Hepatocyte (in vitro differentiated cells): ENCODE measurements at regions not wholly inside any gene's neighbourhood (a gene's known extent, or its start where the extent isn't known, plus 50 kb on each side); places are given as distances from the start of the nearest gene placed in this dataset.

ENCODE experiments used
- DNase-seq: peaks from one replicate; pipeline ENCODE4 v3.0.0-alpha.2; 2016; ENCODE audit warnings: low spot score
- H2AFZ ChIP-seq: fragments of 200-600 bp; sonication (generic); 2 replicates; pipeline ENCODE4 v1.6.0; 2016; ENCODE audit warnings: antibody characterized with exemption, mild to moderate bottlenecking
- H3K27ac ChIP-seq: fragments of 200-600 bp; sonication (generic); 2 replicates; pipeline ENCODE4 v1.5.1; 2016; ENCODE audit warnings: mild to moderate bottlenecking
- H3K27me3 ChIP-seq: fragments of 200-600 bp; sonication (generic); 2 replicates; pipeline ENCODE4 v1.6.1; 2016
- H3K36me3 ChIP-seq: fragments of 200-600 bp; sonication (generic); replicated peaks from 2 replicates; pipeline ENCODE4 v1.5.1; 2016; ENCODE audit warnings: low read depth; ENCODE audit not compliant: insufficient read depth
- H3K4me1 ChIP-seq: fragments of 200-600 bp; sonication (generic); 2 replicates; pipeline ENCODE4 v1.5.1; 2016; ENCODE audit warnings: mild to moderate bottlenecking, moderate library complexity; ENCODE audit not compliant: insufficient read depth
- H3K4me2 ChIP-seq: fragments of 200-600 bp; sonication (generic); 2 replicates; pipeline ENCODE4 v1.6.0; 2016
- H3K4me3 ChIP-seq: fragments of 200-600 bp; sonication (generic); 2 replicates; pipeline ENCODE4 v1.5.1; 2016; ENCODE audit warnings: mild to moderate bottlenecking
- H3K79me2 ChIP-seq: fragments of 200-600 bp; sonication (generic); 2 replicates; pipeline ENCODE4 v1.6.0; 2017; ENCODE audit warnings: mild to moderate bottlenecking
- H3K9me2 ChIP-seq: fragments of 200-600 bp; sonication (generic); replicated peaks from 2 replicates; pipeline ENCODE4 v1.6.0; 2017; ENCODE audit warnings: mild to moderate bottlenecking; ENCODE audit not compliant: insufficient read depth
- H3K9me3 ChIP-seq: fragments of 200-600 bp; sonication (generic); 2 replicates; pipeline ENCODE4 v1.5.1; 2016; ENCODE audit warnings: low read depth, mild to moderate bottlenecking
- H4K20me1 ChIP-seq: fragments of 200-600 bp; sonication (generic); 2 replicates; pipeline ENCODE4 v1.6.0; 2016; ENCODE audit warnings: mild to moderate bottlenecking; ENCODE audit not compliant: insufficient read depth, poor library complexity, severe bottlenecking
- EZH2 ChIP-seq: fragments of 200-600 bp; sonication (generic); IDR thresholded peaks from 2 replicates; pipeline ENCODE4 v1.6.1; 2016; ENCODE audit warnings: antibody characterized with exemption, mild to moderate bottlenecking, borderline replicate concordance
- EZH2phosphoT487 ChIP-seq: fragments of 200-600 bp; sonication (generic); IDR thresholded peaks from one replicate; pipeline ENCODE4 v1.6.1; 2018; ENCODE audit warnings: antibody characterized with exemption, mild to moderate bottlenecking, low read depth, moderate library complexity; ENCODE audit not compliant: unreplicated experiment, severe bottlenecking
- WGBS: methylation state at CpG from one replicate; pipeline ENCODE4 v1.1.6; 2016; ENCODE audit warnings: low lambda C conversion rate; ENCODE audit errors: missing lambda C conversion rate; 5-methylcytosine and 5-hydroxymethylcytosine counted together
- TF ChIP-seq, protein P1 (sequence below): fragments of 200-600 bp; sonication (generic); IDR thresholded peaks from 2 replicates; pipeline ENCODE4 v1.5.1; 2016; ENCODE audit warnings: antibody characterized with exemption, mild to moderate bottlenecking; ENCODE audit not compliant: poor library complexity

DNA sequence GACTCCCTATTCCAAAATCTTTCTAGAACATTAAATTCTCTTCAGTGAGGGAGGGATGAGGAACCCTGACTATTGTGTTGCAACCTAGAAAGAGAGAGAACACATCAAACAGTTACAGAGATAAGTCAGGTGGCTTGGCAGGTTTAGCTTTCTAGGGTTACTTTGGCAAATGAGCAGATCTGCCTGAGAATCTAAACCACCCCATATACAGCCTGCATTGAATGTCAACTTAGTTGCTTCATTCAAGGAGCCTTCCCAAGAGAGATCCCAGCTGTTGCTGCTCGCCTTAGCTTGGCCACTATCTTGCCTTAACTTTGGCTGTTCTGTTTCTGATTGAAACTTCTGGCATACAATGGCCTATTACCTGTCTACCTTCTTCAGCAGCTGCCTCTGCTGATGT is 74.7 kb upstream of the TCF21 start:
- 70% methylated on average over 1 of the region's 1 CpG for WGBS
- DNase-seq = no peak
- Histone ChIP-seq H3K4me1 (no peaks in the 10 kb centered on the region), H3K4me2 (no peak overlapping the region), H3K27ac (no peak overlapping the region), H3K9me2 (no peaks in the 10 kb centered on the region), H3K27me3 (no peaks in the 10 kb centered on the region), H3K9me3 (no peaks in the 10 kb centered on the region), H3K79me2 (no peaks in the 10 kb centered on the region), H2AFZ (no peak overlapping the region), H3K36me3 (no peaks in the 10 kb centered on the region), H3K4me3 (no peak overlapping the region), H4K20me1 (no peaks in the 10 kb centered on the region)
- TF ChIP-seq, protein P1, sequence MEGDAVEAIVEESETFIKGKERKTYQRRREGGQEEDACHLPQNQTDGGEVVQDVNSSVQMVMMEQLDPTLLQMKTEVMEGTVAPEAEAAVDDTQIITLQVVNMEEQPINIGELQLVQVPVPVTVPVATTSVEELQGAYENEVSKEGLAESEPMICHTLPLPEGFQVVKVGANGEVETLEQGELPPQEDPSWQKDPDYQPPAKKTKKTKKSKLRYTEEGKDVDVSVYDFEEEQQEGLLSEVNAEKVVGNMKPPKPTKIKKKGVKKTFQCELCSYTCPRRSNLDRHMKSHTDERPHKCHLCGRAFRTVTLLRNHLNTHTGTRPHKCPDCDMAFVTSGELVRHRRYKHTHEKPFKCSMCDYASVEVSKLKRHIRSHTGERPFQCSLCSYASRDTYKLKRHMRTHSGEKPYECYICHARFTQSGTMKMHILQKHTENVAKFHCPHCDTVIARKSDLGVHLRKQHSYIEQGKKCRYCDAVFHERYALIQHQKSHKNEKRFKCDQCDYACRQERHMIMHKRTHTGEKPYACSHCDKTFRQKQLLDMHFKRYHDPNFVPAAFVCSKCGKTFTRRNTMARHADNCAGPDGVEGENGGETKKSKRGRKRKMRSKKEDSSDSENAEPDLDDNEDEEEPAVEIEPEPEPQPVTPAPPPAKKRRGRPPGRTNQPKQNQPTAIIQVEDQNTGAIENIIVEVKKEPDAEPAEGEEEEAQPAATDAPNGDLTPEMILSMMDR = no peak
- no peak for TF ChIP-seq EZH2phosphoT487
- TF ChIP-seq EZH2 = no peak

DNA sequence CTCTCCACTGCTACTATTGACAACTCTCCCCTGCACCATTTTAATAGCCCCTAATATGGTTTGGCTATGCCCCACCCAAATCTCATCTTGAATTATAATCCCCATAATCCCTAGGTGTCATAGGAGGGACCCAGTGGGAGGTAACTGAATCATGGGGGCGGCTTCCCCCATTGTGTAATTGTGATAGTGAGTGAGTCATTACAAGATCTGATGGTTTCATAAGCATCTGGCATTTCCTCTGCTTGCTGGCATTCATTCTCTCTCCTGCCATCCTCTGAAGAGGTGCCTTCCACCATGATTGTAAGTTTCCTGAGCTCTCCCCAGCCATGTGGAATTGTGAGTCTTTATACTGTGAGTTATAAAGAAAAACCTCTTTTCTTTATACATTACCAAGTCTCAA is 74.1 kb upstream of the TCF21 start:
- no peaks in the 10 kb centered on the region for H4K20me1 ChIP-seq

DNA sequence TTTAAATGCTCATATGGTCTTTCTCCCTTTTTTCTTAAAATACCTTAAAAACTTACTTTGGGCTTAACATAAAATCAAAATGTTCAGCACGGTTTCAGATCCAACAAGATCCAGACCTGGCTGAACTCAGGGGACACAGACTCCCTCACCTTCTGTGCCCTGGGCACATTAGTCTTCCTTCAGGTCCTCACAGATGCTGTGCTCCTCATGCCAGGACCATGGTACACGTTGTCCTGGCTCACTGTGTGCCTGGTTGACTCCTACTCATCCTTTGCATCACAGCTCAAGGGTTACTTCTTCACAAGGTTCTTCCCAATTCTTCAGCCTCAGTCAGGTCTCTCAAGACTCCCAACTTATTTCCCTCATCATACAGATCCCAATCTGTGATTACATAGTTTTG is 73.6 kb upstream of the TCF21 start:
- Histone ChIP-seq H3K36me3 (no peaks in the 10 kb centered on the region), H2AFZ (no peak overlapping the region), H3K9me3 (no peaks in the 10 kb centered on the region), H3K27ac (no peak overlapping the region), H3K79me2 (no peaks in the 10 kb centered on the region), H3K27me3 (no peaks in the 10 kb centered on the region), H3K4me1 (no peaks in the 10 kb centered on the region), H3K4me3 (no peak overlapping the region), H4K20me1 (no peaks in the 10 kb centered on the region), H3K9me2 (no peaks in the 10 kb centered on the region), H3K4me2 (no peak overlapping the region)
- TF ChIP-seq EZH2 (no peak), EZH2phosphoT487 (no peak)
- TF ChIP-seq, protein P1 = no peak
- whole genome bisulfite sequencing = 72% methylated on average over 2 of the region's 2 CpGs
- DNase-seq = no peak

More for the DNA sequence above, 74.1 kb upstream of the TCF21 start:
- Histone ChIP-seq H3K27me3 (no peaks in the 10 kb centered on the region), H3K27ac (no peak overlapping the region), H3K4me1 (no peaks in the 10 kb centered on the region), H3K9me3 (no peaks in the 10 kb centered on the region), H3K4me3 (no peak overlapping the region), H3K4me2 (no peak overlapping the region), H3K36me3 (no peaks in the 10 kb centered on the region), H2AFZ (no peak overlapping the region), H3K79me2 (no peaks in the 10 kb centered on the region), H3K9me2 (no peaks in the 10 kb centered on the region)
- TF ChIP-seq EZH2 (no peak), EZH2phosphoT487 (no peak)
- TF ChIP-seq, protein P1 = no peak
- DNase-seq = no peak
- WGBS = 50% methylated on average over 1 of the region's 1 CpG

DNA sequence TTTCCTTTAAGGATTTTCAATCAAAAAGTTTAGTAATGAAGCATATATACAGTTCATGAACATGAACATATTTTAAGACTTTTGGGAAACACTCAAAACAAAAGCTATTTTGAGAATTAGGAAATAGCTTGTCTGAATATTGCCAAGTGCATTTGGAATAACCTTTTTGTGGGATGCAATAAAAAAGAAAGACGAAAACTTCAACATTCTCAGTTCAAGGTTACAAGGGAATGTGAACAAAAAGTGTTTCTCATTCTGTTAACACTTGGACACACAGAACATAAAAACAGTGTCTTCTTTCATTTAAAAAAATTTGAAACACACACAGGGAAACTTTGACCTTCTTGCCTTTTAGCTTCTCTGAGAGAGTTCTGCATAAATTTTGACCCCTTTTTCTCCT is 72.7 kb upstream of the TCF21 start:
- no peaks in the 10 kb centered on the region for H3K36me3 ChIP-seq
- H3K27me3 ChIP-seq = no peaks in the 10 kb centered on the region
- H3K79me2 ChIP-seq = no peaks in the 10 kb centered on the region
- WGBS = 61% methylated on average over 1 of the region's 1 CpG
- no peaks in the 10 kb centered on the region for H3K9me2 ChIP-seq
- TF ChIP-seq EZH2phosphoT487 (no peak), EZH2 (no peak)
- TF ChIP-seq, protein P1 = no peak
- H3K27ac ChIP-seq = no peak overlapping the region
- no peaks in the 10 kb centered on the region for H4K20me1 ChIP-seq
- no peaks in the 10 kb centered on the region for H3K4me1 ChIP-seq
- no peak overlapping the region for H2AFZ ChIP-seq
- no peaks in the 10 kb centered on the region for H3K9me3 ChIP-seq
- DNase-seq = no peak
- H3K4me3 ChIP-seq = no peak overlapping the region
- H3K4me2 ChIP-seq = no peak overlapping the region
